HCT116 (cell line): ENCODE measurements at regions not wholly inside any gene's neighbourhood (a gene's known extent, or its start where the extent isn't known, plus 50 kb on each side); places are given as distances from the start of the nearest gene placed in this dataset.

Source experiments
- ATAC-seq: fragments of 200-7000 bp; cut with Tn5 transposase; 2 replicates; pipeline ENCODE4 v1.9.1; 2020; ENCODE audit warnings: mild to moderate bottlenecking, moderate library complexity
- BruUV-seq: library from RNA; stranded (reverse); fragments of 400-500 nt; replicated peaks from 2 replicates; lab custom pipeline; 2021; lab: Mats Ljungman, UMichigan
- CTCF ChIA-PET: fragments of 300-600 bp; sonication (Branson Sonifier 250); formaldehyde crosslinking; loops from one replicate; lab custom pipeline; 2021; ENCODE audit warnings: antibody characterized with exemption; lab: Charles Lee
- POLR2A ChIA-PET: fragments of 300-600, 350-600 bp; sonication (Branson Sonifier 250); formaldehyde crosslinking; loops from one replicate; lab custom pipeline; 2021; ENCODE audit warnings: antibody characterized with exemption; lab: Charles Lee
- RAD21 ChIA-PET, 2 experiments: fragments of 300-600 bp; sonication (Branson Sonifier 250); formaldehyde crosslinking; loops; one replicate each; lab custom pipeline; 2023; ENCODE audit warnings: low total read pairs in 2 of 2; ENCODE audit not compliant: uncharacterized antibody in 2 of 2, unreplicated experiment in 2 of 2, low non-redundant PET in 1 of 2; lab: Charles Lee
- DNase-seq: peaks from one replicate; pipeline ENCODE4 v3.0.0-alpha.2; 2010; ENCODE audit warnings: low read depth, low spot score
- H2AFZ ChIP-seq: fragments of 200-600 bp; shearing (Covaris generic), sonication (generic); 2 replicates; pipeline ENCODE4 v1.6.1; 2017; ENCODE audit warnings: low read depth, mixed run types, mixed read lengths, antibody characterized with exemption, low read length; ENCODE audit not compliant: poor library complexity, severe bottlenecking
- H3K27ac ChIP-seq: 2 replicates; pipeline ENCODE4 v1.5.1; 2012; ENCODE audit warnings: low read depth, low read length
- H3K27me3 ChIP-seq: fragments of 200-600 bp; sonication (generic); 2 replicates; pipeline ENCODE4 v1.6.1; 2016; ENCODE audit warnings: mixed run types, low read length, mixed read lengths; ENCODE audit not compliant: insufficient read depth
- H3K36me3 ChIP-seq, 2 experiments: fragments of 200-500 bp in 1 of 2; fragments of 200-600 bp in 1 of 2; sonication (Bioruptor generic) in 1 of 2; sonication (generic) in 1 of 2; 2 replicates each; pipeline versions ENCODE4 v1.5.1 to v1.6.1; 2014 to 2016; ENCODE audit warnings: low read length in 2 of 2, inconsistent platforms in 1 of 2, mixed read lengths in 1 of 2, mixed run types in 1 of 2; ENCODE audit not compliant: insufficient read depth in 2 of 2, control insufficient read depth in 1 of 2
- H3K4me1 ChIP-seq, 2 experiments: fragments of 200-600 bp in 1 of 2; sonication (generic) in 1 of 2; 2 replicates each; pipeline versions ENCODE4 v1.5.1 to v1.6.1; 2012 to 2017; ENCODE audit warnings: low read length in 2 of 2, inconsistent platforms in 1 of 2, mild to moderate bottlenecking in 1 of 2, mixed read lengths in 1 of 2, mixed run types in 1 of 2, moderate library complexity in 1 of 2; ENCODE audit not compliant: insufficient read depth in 2 of 2, control insufficient read depth in 1 of 2
- H3K4me2 ChIP-seq: fragments of 200-600 bp; sonication (generic); 2 replicates; pipeline ENCODE4 v1.6.1; 2017; ENCODE audit warnings: mixed run types, low read length, mixed read lengths
- H3K4me3 ChIP-seq, 2 experiments: fragments of 200-600 bp in 1 of 2; sonication (generic) in 1 of 2; replicated peaks in 1 of 2; 2 replicates each; pipeline ENCODE4 v1.5.1; 2011 to 2016; ENCODE audit warnings: low read length in 2 of 2, control low read depth in 1 of 2, low read depth in 1 of 2, mild to moderate bottlenecking in 1 of 2, mixed read lengths in 1 of 2, mixed run types in 1 of 2
- H3K79me2 ChIP-seq: fragments of 200-600 bp; sonication (generic); 2 replicates; pipeline ENCODE4 v1.6.1; 2017; ENCODE audit warnings: mild to moderate bottlenecking, mixed run types, low read length, moderate library complexity, mixed read lengths; ENCODE audit not compliant: insufficient read depth
- H3K9ac ChIP-seq: fragments of 200-600 bp; sonication (generic); 2 replicates; pipeline ENCODE4 v1.6.1; 2016; ENCODE audit warnings: low read length, mixed read lengths
- H3K9me2 ChIP-seq: fragments of 200-600 bp; sonication (generic), shearing (Covaris generic); 2 replicates; pipeline ENCODE4 v1.6.1; 2017; ENCODE audit warnings: mixed run types, mild to moderate bottlenecking, moderate library complexity; ENCODE audit not compliant: insufficient read depth
- H3K9me3 ChIP-seq, 2 experiments: fragments of 200-500 bp in 1 of 2; fragments of 200-600 bp in 1 of 2; sonication (Bioruptor generic) in 1 of 2; sonication (generic) in 1 of 2; 2 replicates each; pipeline ENCODE4 v1.6.1; 2014 to 2017; ENCODE audit warnings: low read length in 2 of 2, mixed read lengths in 2 of 2, inconsistent platforms in 1 of 2, low read depth in 1 of 2, mild to moderate bottlenecking in 1 of 2, mixed run types in 1 of 2, moderate library complexity in 1 of 2; ENCODE audit not compliant: control insufficient read depth in 1 of 2, insufficient read depth in 1 of 2
- H4K20me1 ChIP-seq: fragments of 200-600 bp; sonication (generic), shearing (Covaris generic); 2 replicates; pipeline ENCODE4 v1.6.1; 2017; ENCODE audit warnings: mixed run types, mild to moderate bottlenecking, moderate library complexity; ENCODE audit not compliant: insufficient read depth
- CBX3 ChIP-seq: IDR thresholded peaks from 2 replicates; pipeline ENCODE4 v1.6.1; 2012; ENCODE audit warnings: low read depth
- CEBPB ChIP-seq: IDR thresholded peaks from 2 replicates; pipeline ENCODE4 v1.6.1; 2012; ENCODE audit warnings: low read depth
- ELF1 ChIP-seq: IDR thresholded peaks from 2 replicates; pipeline ENCODE4 v1.6.1; 2012; ENCODE audit warnings: low read depth, borderline replicate concordance
- POLR2AphosphoS5 ChIP-seq: IDR thresholded peaks from 2 replicates; pipeline ENCODE4 v1.6.1; 2011; ENCODE audit warnings: mild to moderate bottlenecking, low read depth, low read length, moderate library complexity
- RAD21 ChIP-seq: IDR thresholded peaks from 2 replicates; pipeline ENCODE4 v1.6.1; 2012; ENCODE audit warnings: low read depth, mild to moderate bottlenecking
- SIN3A ChIP-seq: IDR thresholded peaks from 2 replicates; pipeline ENCODE4 v1.6.1; 2012; ENCODE audit warnings: low read depth
- ZBTB33 ChIP-seq: IDR thresholded peaks from 2 replicates; pipeline ENCODE4 v1.6.1; 2011; ENCODE audit warnings: mild to moderate bottlenecking, low read length, moderate library complexity; ENCODE audit not compliant: insufficient replicate concordance; ENCODE audit errors: extremely low read depth
- ZFX ChIP-seq: fragments of 450-650 bp; IDR thresholded peaks from 2 replicates; pipeline ENCODE4 v1.6.1; 2017
- intact Hi-C: fragments of 100-400 bp; cut with micrococcal nuclease; formaldehyde crosslinking; loops from 2 replicates; pipeline ENCODE4 v1.10.0; 2022
- TF ChIP-seq, protein P1 (sequence below): IDR thresholded peaks from 2 replicates; pipeline ENCODE4 v1.6.1; 2012

- H3K79me2 ChIP-seq: no peaks in the 10 kb centered on the region
- DNase-seq: no peak
- H3K4me1 ChIP-seq: no peaks in the 10 kb centered on the region
- no peaks in the 10 kb centered on the region for H4K20me1 ChIP-seq
- ChIA-PET POLR2A (no interaction called here), CTCF (no interaction called here), RAD21 (no interaction called here)
- no peaks in the 10 kb centered on the region for H3K36me3 ChIP-seq
- no peaks in the 10 kb centered on the region for H3K27me3 ChIP-seq
- no peak for ATAC-seq
- BruUV-seq: no TSS peak
- no peak overlapping the region for H3K4me2 ChIP-seq
- no peak overlapping the region for H3K4me3 ChIP-seq
- H2AFZ ChIP-seq: no peak overlapping the region
- H3K9ac ChIP-seq: no peak overlapping the region
- H3K27ac ChIP-seq: no peak overlapping the region
- TF ChIP-seq ZBTB33 (no peak), ZFX (no peak), CEBPB (no peak), POLR2AphosphoS5 (no peak), RAD21 (no peak), CBX3 (no peak), SIN3A (no peak), ELF1 (no peak)
- TF ChIP-seq, protein P1, sequence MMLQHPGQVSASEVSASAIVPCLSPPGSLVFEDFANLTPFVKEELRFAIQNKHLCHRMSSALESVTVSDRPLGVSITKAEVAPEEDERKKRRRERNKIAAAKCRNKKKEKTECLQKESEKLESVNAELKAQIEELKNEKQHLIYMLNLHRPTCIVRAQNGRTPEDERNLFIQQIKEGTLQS: no peak
- peaks cover 6% of the 10 kb centered on the region in 2 experiments; a peak in 2 of 4 replicates for H3K9me3 ChIP-seq
- H3K9me2 ChIP-seq: no peaks in the 10 kb centered on the region
- intact Hi-C loops: no loop called here
These were observed 198.8 kb upstream of the KIRREL3 start for GRCh38 chr11:127199306-127199801.
